ENCODE measurements at regions not wholly inside any gene's neighbourhood (a gene's known extent, or its start where the extent isn't known, plus 50 kb on each side); places are given as distances from the start of the nearest gene placed in this dataset.
"Not testable (repeated sequence)": the region's sequence is repeated elsewhere in the genome, so short reads cannot be mapped to it uniquely, and the experiment has no call there.

DNA sequence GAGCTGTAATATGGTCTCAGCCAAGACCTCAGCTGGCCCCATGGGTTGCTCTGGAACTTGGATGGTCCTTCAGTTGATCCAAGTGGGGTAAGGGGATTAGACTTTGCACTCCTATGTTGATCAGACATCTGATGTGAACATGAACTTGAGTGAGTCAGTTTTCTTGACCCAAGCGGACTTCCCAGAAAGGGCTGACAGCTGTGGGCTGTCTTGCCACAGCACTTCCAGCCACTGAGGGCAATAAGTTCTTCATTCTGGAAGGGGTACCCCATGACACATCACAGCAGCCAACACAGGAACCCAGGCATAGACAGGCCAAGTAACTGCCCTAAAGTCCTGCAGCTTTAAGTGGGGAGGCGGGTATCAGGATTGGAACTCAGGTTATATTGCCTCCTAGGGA lies 93.9 kb upstream of the USP24 start:
- DNase-seq (ENCODE audit: low spot score), result no peak

DNA sequence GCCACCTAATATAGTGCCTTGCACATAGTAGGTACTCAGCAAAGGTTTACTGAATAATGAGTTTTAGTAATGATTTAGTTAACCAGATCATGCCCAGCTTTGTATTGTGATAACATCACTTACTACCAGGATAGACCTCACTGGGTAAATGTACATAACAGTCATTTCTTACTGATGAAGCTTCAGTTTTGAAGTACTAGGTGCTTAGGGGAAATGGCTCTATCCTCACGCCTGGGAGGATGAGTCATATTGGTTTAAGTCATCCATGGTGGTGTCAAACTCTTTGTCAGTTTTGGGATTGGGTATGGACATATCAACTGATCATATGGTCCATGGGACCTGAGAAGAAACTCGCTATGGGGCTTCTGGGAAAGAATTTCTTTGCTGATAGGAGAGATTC lies 90.6 kb upstream of the USP24 start:
- no peak for DNase-seq (ENCODE audit: low spot score)

DNA sequence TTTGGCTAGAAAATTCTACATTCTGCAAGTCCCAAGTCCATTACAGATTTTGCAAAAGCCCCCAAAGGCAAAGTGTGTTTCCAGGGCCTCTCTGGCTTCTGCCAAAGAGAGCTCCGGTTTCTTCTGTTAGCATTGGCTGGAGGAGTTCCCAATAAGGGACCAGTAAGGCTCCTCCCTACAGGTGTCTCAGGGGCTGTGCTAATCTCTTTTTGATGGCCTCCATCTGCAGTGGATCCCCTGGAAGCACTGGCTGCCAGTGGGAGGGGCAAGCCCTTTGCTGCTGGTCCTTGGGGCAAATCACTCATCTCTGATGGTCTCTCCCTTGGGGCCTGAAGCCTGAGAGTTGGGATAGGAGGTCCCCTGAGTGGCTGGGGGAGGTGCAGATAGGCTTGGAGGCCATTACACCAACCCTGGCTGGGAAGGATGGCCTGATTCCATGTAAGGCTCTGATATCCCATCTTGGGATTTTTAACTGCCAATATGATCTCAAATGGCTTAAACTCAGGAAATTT lies 89.1 kb upstream of the USP24 start:
- DNase-seq (ENCODE audit: low spot score), result no peak

DNA sequence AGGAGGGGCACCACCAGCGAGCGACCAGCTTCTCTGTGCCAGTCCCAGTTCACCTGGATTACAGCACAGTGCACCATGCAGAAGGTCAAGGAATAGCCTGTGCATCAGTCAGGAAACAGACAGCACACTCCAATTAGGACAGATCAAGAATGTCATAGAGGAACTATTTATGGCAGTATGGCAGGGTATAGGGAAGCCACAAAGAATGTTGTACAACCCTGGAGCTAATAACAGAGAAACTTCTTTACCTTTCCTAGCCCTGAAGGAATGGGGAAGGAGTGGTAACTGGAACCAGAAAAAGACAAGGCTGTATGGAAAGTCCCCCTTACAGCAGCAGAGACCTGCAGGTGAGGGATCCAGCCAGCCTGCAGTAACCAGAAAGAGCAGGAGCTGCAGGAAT lies 87.8 kb upstream of the USP24 start:
- no peak for DNase-seq (ENCODE audit: low spot score)

DNA sequence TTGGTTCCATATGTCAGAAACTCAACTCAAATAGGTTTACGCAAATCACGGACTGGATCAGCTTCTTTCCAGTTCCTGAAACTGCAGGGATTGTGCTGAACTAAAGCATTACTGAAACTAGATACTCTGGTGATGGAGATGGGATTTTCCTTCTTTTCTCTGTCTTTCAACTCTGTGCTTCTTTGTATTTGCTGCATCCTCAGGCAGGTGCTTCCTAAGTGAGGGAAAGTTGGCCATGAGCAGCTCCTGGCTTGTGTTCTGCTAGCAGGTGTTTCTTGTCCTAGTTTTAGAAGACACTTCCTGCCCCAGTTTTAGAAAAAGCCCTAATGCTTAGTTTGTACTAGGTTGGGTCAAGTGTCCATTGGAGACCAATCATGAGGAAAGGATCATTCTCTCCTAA lies 86.7 kb upstream of the USP24 start:
- DNase-seq (ENCODE audit: low spot score), result no peak

DNA sequence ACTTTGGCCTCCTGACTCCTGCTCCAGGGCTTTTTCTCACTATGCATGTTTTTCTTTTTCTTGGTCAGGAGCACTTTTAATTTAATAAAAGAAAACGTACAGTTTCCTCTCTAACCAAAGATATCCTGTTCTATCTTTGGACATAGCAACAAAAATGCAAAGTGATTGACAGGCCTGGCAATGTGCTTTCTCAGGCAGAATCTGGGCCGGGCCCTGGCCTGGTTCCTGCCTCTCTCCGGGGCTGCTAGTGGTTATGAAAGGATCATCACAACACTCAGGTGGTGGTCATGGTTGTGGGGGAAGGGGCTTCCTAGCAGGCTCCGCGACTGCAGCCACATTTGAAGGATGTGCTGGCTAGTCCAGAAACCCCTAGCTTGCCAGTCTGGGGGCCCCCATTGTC lies 85.8 kb upstream of the USP24 start:
- DNase-seq (ENCODE audit: low spot score), result no peak

DNA sequence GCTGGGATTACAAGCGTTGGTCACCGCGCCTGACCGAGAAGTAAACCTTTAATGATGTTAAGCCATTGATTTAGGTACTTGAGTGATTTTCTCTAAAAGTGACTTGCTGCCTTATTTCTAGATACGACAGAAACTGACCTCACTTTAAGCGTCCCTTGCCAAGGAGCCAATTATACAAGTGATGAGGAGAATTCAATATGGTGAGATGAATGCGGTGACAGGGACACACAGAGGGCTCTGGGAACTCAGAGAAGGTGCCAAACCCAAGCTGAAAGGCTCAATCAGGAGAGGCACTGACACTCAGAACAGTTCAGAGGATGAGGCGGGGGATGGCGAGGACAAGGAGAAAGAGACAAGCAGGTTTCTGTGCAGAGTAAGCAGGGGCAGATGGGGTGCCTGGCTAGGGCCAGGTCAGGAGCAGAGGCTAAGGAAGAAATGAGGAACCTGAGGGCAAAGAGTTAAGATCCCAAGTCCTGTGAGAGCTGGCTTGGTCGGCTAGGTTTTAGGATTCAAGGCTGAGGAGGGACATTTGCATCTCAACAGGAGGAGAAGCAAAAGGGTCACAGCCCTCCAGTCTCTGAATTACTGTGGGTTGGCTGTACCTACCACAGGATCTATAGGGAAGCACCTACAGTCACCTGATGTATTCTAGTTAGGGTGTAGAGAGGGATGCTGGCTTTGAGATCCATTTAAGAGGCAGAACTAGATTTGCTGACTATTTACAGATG lies 83.2 kb upstream of the USP24 start:
- DNase-seq (ENCODE audit: low spot score), result no peak

DNA sequence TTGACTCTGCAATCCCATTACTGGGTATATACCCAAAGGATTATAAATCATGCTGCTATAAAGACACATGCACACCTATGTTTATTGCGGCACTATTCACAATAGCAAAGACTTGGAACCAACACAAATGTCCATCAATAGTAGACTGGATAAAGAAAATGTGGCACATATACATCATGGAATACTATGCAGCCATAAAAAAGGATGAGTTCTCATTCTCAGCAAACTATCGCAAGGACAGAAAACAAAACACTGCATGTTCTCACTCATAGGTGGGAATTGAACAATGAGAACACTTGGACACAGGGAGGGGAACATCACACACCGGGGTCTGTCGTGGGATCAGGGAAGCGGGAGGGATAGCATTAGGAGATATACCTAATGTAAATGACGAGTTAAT lies 81.1 kb upstream of the USP24 start:
- not testable (repeated sequence) for DNase-seq (ENCODE audit: low spot score)

DNA sequence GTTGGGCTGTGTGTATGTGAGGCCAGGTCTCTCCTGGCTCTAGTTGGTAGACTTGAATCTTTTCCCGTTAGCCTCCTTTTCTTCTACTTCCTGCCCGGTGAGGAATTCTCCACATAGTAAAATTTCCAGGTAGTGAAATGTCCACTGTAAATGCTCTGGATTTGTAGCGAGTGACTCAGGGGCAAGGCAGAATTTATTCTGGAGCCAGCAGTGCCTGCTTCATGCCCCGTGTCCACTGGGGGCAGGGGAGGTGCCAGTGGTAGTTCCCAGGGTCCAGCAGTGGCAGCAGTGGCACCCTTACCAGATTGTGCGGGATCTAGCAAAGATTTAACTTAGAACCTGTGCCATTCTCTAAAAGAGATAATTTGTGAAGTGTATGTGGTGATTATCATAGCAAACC lies 74.5 kb upstream of the USP24 start:
- no peak for DNase-seq (ENCODE audit: low spot score)

DNA sequence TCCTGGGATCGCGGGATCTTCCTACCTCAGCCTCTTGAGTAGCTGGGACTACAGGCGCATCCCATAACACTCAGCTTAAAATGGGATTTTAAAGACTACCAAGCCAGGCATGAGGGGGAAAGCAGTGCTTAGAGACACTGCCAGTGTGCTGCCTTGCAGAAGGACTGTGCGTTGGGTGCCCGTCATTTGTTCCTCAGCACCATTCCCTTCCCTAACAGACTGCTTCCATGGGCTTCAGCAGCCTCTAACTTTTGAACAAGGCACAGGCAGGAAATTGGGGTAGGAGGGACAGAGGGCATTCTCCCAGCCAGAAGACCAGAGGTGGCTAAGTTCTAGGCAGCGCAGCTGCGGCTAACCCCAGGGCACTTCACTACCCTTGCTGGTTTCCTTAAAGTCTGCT lies 73.9 kb upstream of the USP24 start:
- DNase-seq (ENCODE audit: low spot score), result no peak

DNA sequence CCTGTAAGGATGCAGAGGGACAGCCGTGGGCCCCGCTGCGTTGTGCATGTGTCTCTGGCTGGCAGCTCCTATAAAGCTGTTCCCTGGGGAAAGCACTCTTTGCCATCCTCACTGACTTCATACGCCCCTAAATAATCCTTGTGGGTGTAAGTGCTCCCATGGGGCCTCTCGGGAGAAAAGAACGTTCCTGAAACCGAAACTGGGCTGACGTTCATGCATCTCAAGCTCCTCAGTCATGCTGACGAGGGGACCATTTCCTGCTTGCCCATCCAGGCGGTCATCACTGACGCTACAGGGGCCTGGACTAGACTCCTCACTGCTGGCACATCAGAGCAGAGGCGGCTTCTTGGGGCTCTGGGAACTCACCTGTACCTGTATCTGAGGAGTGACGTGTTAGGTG lies 73.1 kb upstream of the USP24 start:
- no peak for DNase-seq (ENCODE audit: low spot score)

DNA sequence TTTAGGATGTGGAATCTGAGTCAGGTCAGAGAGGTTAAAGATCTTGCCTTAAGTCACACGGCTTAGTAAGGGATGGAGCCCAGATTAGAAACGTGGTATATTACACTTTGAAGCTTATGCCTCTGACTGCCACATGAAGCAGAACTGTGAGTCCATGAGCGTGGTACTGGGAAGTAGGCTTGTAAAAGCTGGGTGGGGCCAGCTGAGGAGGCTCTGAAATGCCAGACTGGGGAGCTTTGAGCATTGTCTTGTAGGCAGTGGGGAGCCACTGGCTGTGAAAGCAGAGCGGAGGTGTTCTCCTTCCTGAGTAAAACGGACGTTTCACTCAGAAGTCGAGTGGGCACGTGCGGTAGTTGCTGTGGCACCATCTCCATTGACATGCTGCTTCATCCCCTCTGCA lies 72.6 kb upstream of the USP24 start:
- DNase-seq (ENCODE audit: low spot score), result no peak

DNA sequence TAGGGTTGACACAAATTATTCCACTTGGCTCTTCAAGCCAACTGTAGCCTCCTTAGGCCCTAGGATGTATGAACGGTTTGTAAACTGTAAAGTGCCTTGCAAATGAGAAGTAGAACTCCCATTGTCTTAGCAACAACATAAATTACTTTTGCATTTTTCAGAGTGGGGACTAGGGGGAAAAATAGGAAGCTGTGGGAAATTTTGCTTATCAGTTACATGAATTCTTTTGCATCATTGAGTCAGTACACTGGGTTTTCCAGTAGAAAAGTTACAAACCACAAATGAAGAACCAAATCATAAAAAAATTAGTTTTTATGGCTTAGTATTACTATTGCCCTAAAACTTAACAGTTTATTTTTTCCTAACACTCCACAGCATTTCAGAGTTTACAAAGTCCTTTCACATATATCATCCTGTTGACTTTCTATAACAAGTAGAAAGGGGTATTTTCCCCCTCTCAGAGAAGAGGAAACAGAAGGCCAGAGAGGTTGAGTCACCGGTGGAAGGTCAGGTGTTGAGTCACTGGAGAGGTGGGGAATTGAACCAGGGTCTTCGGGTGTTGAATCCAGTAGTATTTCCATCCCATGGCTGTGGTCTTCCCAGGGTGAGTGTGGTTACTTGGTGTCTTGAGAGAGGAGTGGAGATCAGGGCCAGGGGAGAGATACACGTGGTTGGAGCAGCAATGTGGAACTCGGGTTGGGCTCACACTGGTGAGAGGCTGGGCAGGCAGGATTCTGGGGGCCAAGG lies 71.9 kb upstream of the USP24 start:
- no peak for DNase-seq (ENCODE audit: low spot score)

DNA sequence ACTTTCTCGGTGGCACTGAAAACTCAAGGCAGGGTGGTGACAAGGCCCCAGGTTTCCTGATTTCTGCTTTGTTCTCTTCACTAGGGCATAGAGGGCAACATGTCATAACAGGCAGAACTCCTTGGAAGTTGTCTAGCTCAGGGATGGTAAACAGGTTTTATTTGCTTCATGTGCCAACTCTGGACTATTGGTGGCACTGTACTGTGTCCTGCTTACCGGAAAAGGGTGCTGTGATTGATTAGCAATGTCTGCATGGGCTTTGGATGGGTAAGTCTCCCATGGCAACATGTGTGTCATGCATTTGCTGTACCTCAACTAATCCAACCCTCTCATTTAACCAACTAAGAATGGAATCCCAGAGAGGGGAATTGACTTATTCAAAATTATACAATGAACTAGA lies 70.7 kb upstream of the USP24 start:
- DNase-seq (ENCODE audit: low spot score), result no peak

DNA sequence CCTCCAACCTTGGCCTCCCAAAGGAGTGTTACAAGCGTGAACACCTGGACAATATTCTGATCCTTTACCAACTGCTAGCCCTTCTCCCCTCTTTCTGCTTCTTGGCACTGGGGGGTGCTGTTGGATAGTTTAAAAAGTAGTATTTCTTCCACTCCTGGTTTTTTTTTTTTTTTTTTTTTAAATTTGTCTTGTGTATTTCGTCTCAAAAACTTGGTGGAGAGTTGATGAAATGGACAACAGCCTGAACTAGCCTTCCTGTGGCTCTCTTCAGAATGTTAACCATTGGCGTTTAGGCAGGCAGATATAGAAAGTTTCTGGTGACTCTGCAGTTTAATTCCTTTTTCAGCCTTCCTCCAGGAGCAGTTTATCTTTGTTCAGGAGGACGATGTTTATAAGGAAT lies 69.7 kb upstream of the USP24 start:
- peak; percentile 50 for DNase-seq (ENCODE audit: low spot score)

DNA sequence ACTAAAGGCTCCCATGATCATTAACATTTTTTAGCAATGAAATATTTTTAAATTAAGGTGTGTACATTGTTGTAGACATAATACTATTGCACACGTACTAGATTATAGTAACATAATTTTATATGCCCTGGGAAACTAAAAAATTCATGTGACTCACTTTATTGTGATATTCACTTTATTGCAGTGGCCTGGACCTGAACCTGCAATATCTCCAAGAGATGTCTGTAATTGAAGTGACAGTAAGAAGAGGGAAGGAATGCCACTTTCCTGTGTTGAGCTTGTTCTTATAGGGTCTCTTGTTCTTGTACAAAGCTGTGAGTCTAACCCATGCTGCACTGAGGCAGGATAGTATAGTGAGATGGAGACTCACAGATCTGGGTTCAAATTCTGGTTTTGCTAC lies 66.9 kb upstream of the USP24 start:
- no peak for DNase-seq (ENCODE audit: low spot score)

DNA sequence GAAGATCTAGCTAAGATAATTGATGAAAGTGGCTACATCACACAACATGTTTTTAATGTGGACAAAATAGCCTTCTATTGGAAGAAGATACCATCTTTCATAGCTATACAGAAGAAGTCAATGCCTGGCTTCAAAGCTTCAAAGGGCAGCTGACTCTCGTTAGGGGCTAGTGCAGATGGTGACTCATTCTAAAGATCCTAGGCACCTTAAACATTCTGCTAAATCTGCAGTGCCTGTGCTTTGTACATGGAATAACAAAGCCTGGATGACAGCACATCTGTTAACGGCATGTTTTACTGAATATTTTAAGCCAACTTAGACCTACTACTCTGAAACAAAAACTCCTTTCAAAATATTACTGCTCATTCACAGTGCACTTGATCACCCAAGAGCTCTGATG lies 65.6 kb upstream of the USP24 start:
- no peak for DNase-seq (ENCODE audit: low spot score)

DNA sequence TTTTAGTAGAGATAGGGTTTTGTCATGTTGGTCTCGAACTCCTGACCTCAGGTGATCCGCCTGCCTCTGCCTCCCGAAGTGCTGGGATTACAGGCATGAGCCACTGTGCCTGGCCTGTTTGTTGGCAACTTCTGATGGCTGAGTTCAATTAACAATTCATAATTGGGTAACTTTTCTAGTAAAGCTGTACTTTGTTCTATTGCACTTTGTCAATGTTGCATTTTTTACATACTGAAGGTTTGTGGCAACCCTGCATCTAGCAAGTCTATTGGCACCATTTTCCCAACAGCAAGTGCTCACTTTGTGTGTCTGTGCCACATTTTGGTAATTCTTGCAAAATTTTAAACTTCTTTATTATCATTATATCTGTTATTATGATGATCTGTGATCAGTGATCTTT lies 64.5 kb upstream of the USP24 start:
- DNase-seq (ENCODE audit: low spot score), result no peak

DNA sequence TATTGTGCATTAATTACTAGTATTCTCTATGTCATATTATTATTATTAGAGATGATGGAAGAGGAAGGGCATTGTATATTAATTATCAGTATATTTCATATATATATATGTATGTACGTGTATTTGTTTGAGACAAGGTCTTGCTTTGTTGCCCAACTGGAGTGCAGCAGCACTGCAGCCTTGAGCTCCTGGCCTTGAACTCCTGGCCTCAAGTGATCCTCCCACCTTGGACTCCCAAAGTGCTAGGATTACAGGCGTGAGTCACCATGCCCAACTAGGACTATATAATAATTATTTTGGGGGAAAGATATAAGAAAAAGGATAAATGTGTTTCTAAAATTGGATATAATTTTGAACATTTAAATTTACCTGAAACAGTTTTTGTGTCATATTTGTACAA lies 63.2 kb upstream of the USP24 start:
- DNase-seq (ENCODE audit: low spot score), result no peak

DNA sequence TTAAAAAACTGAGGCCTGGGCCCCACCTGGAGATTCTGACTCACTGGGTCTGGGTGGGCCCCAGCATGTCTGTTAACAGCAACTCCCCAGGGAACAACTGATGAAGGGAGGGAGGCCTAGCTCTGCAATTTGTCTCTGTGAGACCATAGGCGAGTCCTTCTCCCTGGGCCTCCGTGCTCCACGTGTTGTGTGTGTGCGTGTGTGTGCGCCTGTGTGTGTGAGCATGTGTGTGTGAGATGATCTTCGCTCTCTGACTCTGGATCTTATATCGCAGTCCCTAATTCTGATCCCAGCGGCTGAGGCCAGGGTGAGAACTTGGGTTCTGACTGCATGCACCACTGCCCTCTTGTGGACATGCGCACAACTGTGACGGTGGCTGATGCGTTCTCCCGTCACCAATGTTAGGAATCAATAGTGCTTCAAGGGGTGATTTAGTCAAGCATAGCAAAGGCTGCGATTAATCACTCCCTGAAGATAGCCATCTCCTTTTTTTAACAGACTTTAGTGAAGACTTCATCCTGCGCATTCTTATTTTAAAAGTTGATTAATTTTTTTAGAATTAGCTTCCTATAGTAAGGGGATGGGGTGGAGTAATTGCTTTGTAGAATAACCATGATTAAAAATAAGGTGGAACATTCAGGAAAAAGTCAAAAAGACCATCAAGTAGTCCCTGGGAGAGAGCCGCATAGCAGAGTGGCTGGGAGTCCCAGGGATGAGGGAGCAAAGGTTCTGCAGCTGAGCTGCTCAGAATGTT lies 62.4 kb upstream of the USP24 start:
- peak; percentile 92 for DNase-seq (ENCODE audit: low spot score)

DNA sequence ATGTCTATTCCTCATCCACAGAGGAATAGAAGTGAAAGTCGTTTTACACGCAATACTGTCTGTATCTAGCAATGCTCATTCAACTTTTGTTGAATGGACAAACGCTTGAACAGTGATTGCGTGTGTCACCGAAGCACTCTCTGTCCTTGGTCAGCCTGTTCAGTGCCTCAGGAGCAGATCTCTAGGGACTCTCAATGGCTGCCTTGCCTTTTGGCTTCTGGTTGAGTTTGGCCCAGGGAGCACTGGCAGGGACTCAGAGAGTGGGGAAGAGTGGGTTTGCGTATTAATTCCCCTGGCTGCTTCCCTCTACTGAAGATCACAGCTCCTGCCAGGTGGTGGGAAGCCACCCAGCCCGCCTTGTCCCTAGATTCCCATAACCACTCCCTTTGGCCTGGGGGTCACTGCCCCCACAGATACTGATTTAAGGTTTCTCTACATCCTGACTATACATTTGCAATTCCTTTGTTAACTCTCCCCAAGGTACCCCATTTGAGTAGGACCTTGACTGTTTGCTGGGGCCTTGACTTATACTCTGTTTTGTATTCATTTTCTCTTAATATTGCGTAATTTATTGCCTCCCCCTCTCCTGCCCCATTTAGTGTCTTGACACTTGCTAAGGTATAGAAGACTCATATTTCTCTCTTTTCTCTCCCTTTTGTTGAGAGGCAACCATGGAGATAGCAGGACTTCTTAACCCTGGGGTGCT lies 61.7 kb upstream of the USP24 start:
- peak; percentile 55 for DNase-seq (ENCODE audit: low spot score)

DNA sequence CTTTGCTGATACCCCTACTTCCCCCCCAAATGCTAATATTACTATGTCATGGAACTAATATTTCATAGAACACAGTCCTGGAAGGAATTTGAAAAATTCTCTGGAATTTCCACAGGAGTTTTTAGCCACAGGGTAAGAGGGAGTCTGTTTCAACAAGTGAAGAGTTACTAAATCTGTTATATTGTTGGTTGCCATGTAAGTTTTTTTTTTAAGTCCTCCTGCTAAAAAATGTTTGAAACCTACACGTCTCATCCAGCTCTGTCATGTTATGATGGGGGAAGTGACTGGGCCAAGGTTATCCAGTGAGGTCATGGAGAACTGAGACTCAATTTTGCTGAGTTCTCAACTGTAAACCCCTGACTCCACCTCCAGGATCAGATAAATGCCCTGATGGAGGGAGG lies 60.8 kb upstream of the USP24 start:
- no peak for DNase-seq (ENCODE audit: low spot score)

Data from Ammon's horn (tissue), 1 donor.